H9 (cell line): ENCODE measurements at regions not wholly inside any gene's neighbourhood (a gene's known extent, or its start where the extent isn't known, plus 50 kb on each side); places are given as distances from the start of the nearest gene placed in this dataset.
"Not testable (repeated sequence)": the region's sequence is repeated elsewhere in the genome, so short reads cannot be mapped to it uniquely, and the experiment has no call there.

Experiments used
- DNase-seq: peaks from one replicate; pipeline ENCODE4 v3.0.0-alpha.2; 2017
- H2AFZ ChIP-seq: one replicate; pipeline ENCODE4 v1.6.1; 2013; ENCODE audit warnings: mild to moderate bottlenecking, low read length, control low read depth, moderate library complexity
- H2AK5ac ChIP-seq: 2 replicates; pipeline ENCODE4 v1.6.1; 2013; ENCODE audit warnings: low read length, control low read depth, mixed read lengths; ENCODE audit not compliant: insufficient read length
- H2BK120ac ChIP-seq: one replicate; pipeline ENCODE4 v1.6.1; 2013; ENCODE audit warnings: low read depth, mild to moderate bottlenecking, low read length, control low read depth, inconsistent platforms; ENCODE audit not compliant: poor library complexity, severe bottlenecking
- H2BK12ac ChIP-seq: 2 replicates; pipeline ENCODE4 v1.6.1; 2013; ENCODE audit warnings: low read length, control low read depth, mixed read lengths, low read depth; ENCODE audit not compliant: insufficient read length
- H2BK15ac ChIP-seq: 2 replicates; pipeline ENCODE4 v1.6.1; 2013; ENCODE audit warnings: low read depth, low read length, control low read depth
- H2BK20ac ChIP-seq: one replicate; pipeline ENCODE4 v1.6.1; 2013; ENCODE audit warnings: low read depth, mild to moderate bottlenecking, low read length, control low read depth, inconsistent platforms; ENCODE audit not compliant: poor library complexity, severe bottlenecking
- H2BK5ac ChIP-seq: 2 replicates; pipeline ENCODE4 v1.6.1; 2013; ENCODE audit warnings: low read length, control low read depth, mixed read lengths; ENCODE audit not compliant: insufficient read length
- H3K14ac ChIP-seq: 2 replicates; pipeline ENCODE4 v1.6.1; 2013; ENCODE audit warnings: low read length, control low read depth; ENCODE audit not compliant: insufficient read depth
- H3K18ac ChIP-seq: 2 replicates; pipeline ENCODE4 v1.6.1; 2013; ENCODE audit warnings: low read depth, mild to moderate bottlenecking, mixed read lengths, low read length, control low read depth; ENCODE audit not compliant: insufficient read length
- H3K23ac ChIP-seq: 2 replicates; pipeline ENCODE4 v1.6.1; 2013; ENCODE audit warnings: low read length, control low read depth, mixed read lengths, low read depth; ENCODE audit not compliant: insufficient read length
- H3K23me2 ChIP-seq: 2 replicates; pipeline ENCODE4 v1.6.1; 2013; ENCODE audit warnings: low read depth, mild to moderate bottlenecking, mixed read lengths, low read length, control low read depth; ENCODE audit not compliant: insufficient read length, poor library complexity, severe bottlenecking
- H3K27ac ChIP-seq: 2 replicates; pipeline ENCODE4 v1.5.1; 2013; ENCODE audit warnings: low read length, control low read depth, mixed read lengths, low read depth; ENCODE audit not compliant: insufficient read length
- H3K27me3 ChIP-seq: 2 replicates; pipeline ENCODE4 v1.6.1; 2013; ENCODE audit warnings: low read length, control low read depth, inconsistent platforms; ENCODE audit not compliant: insufficient read depth
- H3K4ac ChIP-seq: 2 replicates; pipeline ENCODE4 v1.6.1; 2013; ENCODE audit warnings: low read depth, mild to moderate bottlenecking, control low read depth, inconsistent platforms, low read length, moderate library complexity
- H3K4me1 ChIP-seq: 2 replicates; pipeline ENCODE4 v1.6.1; 2013; ENCODE audit warnings: low read length, control low read depth, inconsistent platforms; ENCODE audit not compliant: insufficient read depth
- H3K4me2 ChIP-seq: 2 replicates; pipeline ENCODE4 v1.6.1; 2013; ENCODE audit warnings: low read length, control low read depth, mixed read lengths; ENCODE audit not compliant: insufficient read length, insufficient read depth
- H3K56ac ChIP-seq: 2 replicates; pipeline ENCODE4 v1.6.1; 2013; ENCODE audit warnings: low read depth, mild to moderate bottlenecking, mixed read lengths, low read length, control low read depth; ENCODE audit not compliant: insufficient read length
- H3K79me1 ChIP-seq: 2 replicates; pipeline ENCODE4 v1.6.1; 2013; ENCODE audit warnings: low read depth, mild to moderate bottlenecking, moderate library complexity, low read length, control low read depth, inconsistent platforms; ENCODE audit not compliant: insufficient read depth, poor library complexity, severe bottlenecking
- H3K79me2 ChIP-seq: 2 replicates; pipeline ENCODE4 v1.6.1; 2013; ENCODE audit warnings: low read length, control low read depth, inconsistent platforms; ENCODE audit not compliant: insufficient read depth
- H3K9ac ChIP-seq: 2 replicates; pipeline ENCODE4 v1.6.1; 2013; ENCODE audit warnings: low read length, control low read depth, mixed read lengths; ENCODE audit not compliant: insufficient read length; ENCODE audit errors: extremely low read depth
- H3K9me3 ChIP-seq: one replicate; pipeline ENCODE4 v1.6.1; 2013; ENCODE audit warnings: low read depth, low read length, inconsistent platforms; ENCODE audit not compliant: control insufficient read depth
- H3T11ph ChIP-seq: one replicate; pipeline ENCODE4 v1.6.1; 2013; ENCODE audit warnings: mild to moderate bottlenecking, low read length, control low read depth, inconsistent platforms
- H4K20me1 ChIP-seq: one replicate; pipeline ENCODE4 v1.6.1; 2013; ENCODE audit not compliant: control insufficient read depth, insufficient read length, insufficient read depth
- H4K5ac ChIP-seq: 2 replicates; pipeline ENCODE4 v1.6.1; 2013; ENCODE audit warnings: low read depth, mild to moderate bottlenecking, mixed read lengths, low read length, control low read depth; ENCODE audit not compliant: insufficient read length
- H4K8ac ChIP-seq: replicated peaks from 2 replicates; pipeline ENCODE4 v1.6.1; 2013; ENCODE audit warnings: low read length, control low read depth, mixed read lengths, low read depth; ENCODE audit not compliant: insufficient read length
- H4K91ac ChIP-seq: 2 replicates; pipeline ENCODE4 v1.6.1; 2013; ENCODE audit warnings: low read depth, mild to moderate bottlenecking, moderate library complexity, mixed read lengths, low read length, control low read depth; ENCODE audit not compliant: insufficient read length
- H3K27ac Mint-ChIP-seq, 3 experiments: 2 replicates in 2 of 3; 3 replicates in 1 of 3; pipeline ENCODE4 v1.8.0; 2020 to 2021; ENCODE audit warnings: mixed read lengths in 3 of 3, mild to moderate bottlenecking in 1 of 3, moderate library complexity in 1 of 3
- H3K27me3 Mint-ChIP-seq: 2 replicates; pipeline ENCODE4 v1.8.0; 2021; ENCODE audit warnings: low read depth, mild to moderate bottlenecking, moderate library complexity, mixed read lengths
- H3K36me3 Mint-ChIP-seq, 3 experiments: 2 replicates in 2 of 3; 3 replicates in 1 of 3; pipeline ENCODE4 v1.8.0; 2020 to 2021; ENCODE audit warnings: low read depth in 3 of 3, mixed read lengths in 3 of 3; ENCODE audit not compliant: insufficient read depth in 1 of 3
- H3K4me1 Mint-ChIP-seq, 2 experiments: 2 replicates each; pipeline ENCODE4 v1.8.0; 2020; ENCODE audit warnings: mixed read lengths in 2 of 2
- H3K4me3 Mint-ChIP-seq, 2 experiments: 2 replicates in 1 of 2; 3 replicates in 1 of 2; pipeline ENCODE4 v1.8.0; 2020 to 2021; ENCODE audit warnings: mild to moderate bottlenecking in 2 of 2, mixed read lengths in 2 of 2, moderate library complexity in 1 of 2
- H3K9me3 Mint-ChIP-seq, 2 experiments: 2 replicates in 1 of 2; 3 replicates in 1 of 2; pipeline ENCODE4 v1.8.0; 2020; ENCODE audit warnings: mild to moderate bottlenecking in 2 of 2, mixed read lengths in 2 of 2, moderate library complexity in 1 of 2
- CTCF ChIP-seq: fragments of 200-600 bp; sonication (generic); conservative IDR thresholded peaks from 3 replicates; pipeline ENCODE4 v1.8.0; 2021; ENCODE audit warnings: antibody characterized with exemption, mild to moderate bottlenecking
- WGBS: extraction: QIAGEN DNeasy Blood & Tissue Kit; methylation state at CpG from one replicate; pipeline ENCODE4 v1.1.7; 2013; ENCODE audit warnings: missing lambda C conversion rate, low lambda C conversion rate, mixed read lengths; ENCODE audit not compliant: insufficient read length; ENCODE audit errors: extremely low coverage; 5-methylcytosine and 5-hydroxymethylcytosine counted together

- H3K9me3 Mint-ChIP-seq, result peaks cover 9 to 11% of the 10 kb centered on the region in 2 experiments
Measured at GRCh38 chr17:14724770-14725169, 423.9 kb downstream of the HS3ST3B1 start.

GRCh38 chr17:14723349-14723748 lies 422.5 kb downstream of the HS3ST3B1 start:
- H3K9me3 ChIP-seq, H2BK5ac ChIP-seq, H3K23me2 ChIP-seq, H3T11ph ChIP-seq, H4K91ac ChIP-seq, H2BK15ac ChIP-seq, H3K56ac ChIP-seq, H3K27me3 Mint-ChIP-seq, H3K79me2 ChIP-seq, H2AFZ ChIP-seq, H3K14ac ChIP-seq, H3K79me1 ChIP-seq, H3K4me1 ChIP-seq, H2BK20ac ChIP-seq, H3K4me2 ChIP-seq, H3K27ac Mint-ChIP-seq, H3K4me3 Mint-ChIP-seq, H4K20me1 ChIP-seq, H4K8ac ChIP-seq, H4K5ac ChIP-seq, DNase-seq, H3K4me1 Mint-ChIP-seq, H3K4ac ChIP-seq, H2BK12ac ChIP-seq, H2BK120ac ChIP-seq, H2AK5ac ChIP-seq, H3K27me3 ChIP-seq, H3K9ac ChIP-seq, H3K36me3 Mint-ChIP-seq, H3K27ac ChIP-seq, H3K18ac ChIP-seq, H3K23ac ChIP-seq: not testable (repeated sequence)
- no CpG with 5 or more reads among the region's 1 CpG for WGBS
- peaks cover 9 to 11% of the 10 kb centered on the region in 2 experiments for H3K9me3 Mint-ChIP-seq

More at GRCh38 chr17:14724770-14725169, 423.9 kb downstream of the HS3ST3B1 start:
- no peak overlapping the region for H3K4me2 ChIP-seq
- no peak overlapping the region for H3K27ac ChIP-seq
- no peak overlapping the region for H2BK15ac ChIP-seq
- H3K79me1 ChIP-seq, result no peaks in the 10 kb centered on the region
- no peaks in the 10 kb centered on the region for H3K4me1 ChIP-seq
- no peak overlapping the region for H3K4ac ChIP-seq
- H4K20me1 ChIP-seq, result no peaks in the 10 kb centered on the region
- H2BK20ac ChIP-seq, result no peak overlapping the region
- H4K5ac ChIP-seq, result no peak overlapping the region
- no peak overlapping the region for H3K14ac ChIP-seq
- no peak overlapping the region for H2BK12ac ChIP-seq
- no peaks in the 10 kb centered on the region for H3K27me3 ChIP-seq
- peaks cover 9 to 11% of the 10 kb centered on the region in 2 experiments for H3K4me1 Mint-ChIP-seq
- no peak overlapping the region for H3K56ac ChIP-seq
- H4K91ac ChIP-seq, result no peak overlapping the region
- H3K27ac Mint-ChIP-seq, result no peak overlapping the region
- H3K9me3 ChIP-seq, result no peaks in the 10 kb centered on the region
- TF ChIP-seq CTCF, result no peak
- no peak overlapping the region for H3K4me3 Mint-ChIP-seq
- H2BK120ac ChIP-seq, result no peak overlapping the region
- H2AK5ac ChIP-seq, result no peak overlapping the region
- no CpG with 5 or more reads among the region's 2 CpGs for WGBS
- no peaks in the 10 kb centered on the region; the same call in 1 of the 2 replicates for H3K27me3 Mint-ChIP-seq
- H3K23ac ChIP-seq, result no peak overlapping the region
- no peak overlapping the region for H3K9ac ChIP-seq
- DNase-seq, result no peak
- H2BK5ac ChIP-seq, result no peak overlapping the region
- no peak overlapping the region for H2AFZ ChIP-seq
- H3T11ph ChIP-seq, result no peak overlapping the region
- H4K8ac ChIP-seq, result no peak overlapping the region
- no peaks in the 10 kb centered on the region for H3K23me2 ChIP-seq
- no peaks in the 10 kb centered on the region for H3K79me2 ChIP-seq
- peaks cover 4 to 8% (median 5%) of the 10 kb centered on the region in 3 experiments; a peak in 5 of 7 replicates for H3K36me3 Mint-ChIP-seq
- H3K18ac ChIP-seq, result no peak overlapping the region
